ENCODE measurements at regions not wholly inside any gene's neighbourhood (a gene's known extent, or its start where the extent isn't known, plus 50 kb on each side); places are given as distances from the start of the nearest gene placed in this dataset.

- Histone ChIP-seq H3K4ac (ENCODE audit: low read depth, low read length) (no peak overlapping the region), H3K56ac (ENCODE audit: insufficient read length, low read depth, low read length) (no peak overlapping the region), H4K8ac (replicated peaks; ENCODE audit: insufficient read length, low read depth, low read length) (no peak overlapping the region), H3K18ac (ENCODE audit: insufficient read length, low read depth, low read length) (no peak overlapping the region), H2BK20ac (ENCODE audit: low read depth, low read length, poor library complexity, severe bottlenecking) (no peak overlapping the region), H2BK15ac (ENCODE audit: low read depth, low read length) (no peak overlapping the region), H2BK120ac (ENCODE audit: low read depth, low read length, poor library complexity, severe bottlenecking) (no peak overlapping the region), H3K9me3 (ENCODE audit: control insufficient read depth, low read depth, low read length) (no peaks in the 10 kb centered on the region), H3K79me1 (ENCODE audit: insufficient read depth, low read depth, low read length, poor library complexity, severe bottlenecking) (no peaks in the 10 kb centered on the region), H2AK5ac (ENCODE audit: insufficient read length, low read length) (no peak overlapping the region), H2BK12ac (ENCODE audit: insufficient read length, low read depth, low read length) (no peak overlapping the region), H3K23ac (ENCODE audit: insufficient read length, low read depth, low read length) (no peak overlapping the region), H3K4me2 (ENCODE audit: insufficient read depth, insufficient read length, low read length) (no peak overlapping the region), H3T11ph (ENCODE audit: low read length) (no peak overlapping the region), H2AFZ (ENCODE audit: low read length) (no peak overlapping the region), H3K27ac (ENCODE audit: insufficient read length, low read depth, low read length) (no peak overlapping the region), H3K9ac (ENCODE audit: extremely low read depth, insufficient read length, low read length) (no peak overlapping the region), H4K20me1 (ENCODE audit: control insufficient read depth, insufficient read depth, insufficient read length) (no peaks in the 10 kb centered on the region), H3K14ac (ENCODE audit: insufficient read depth, low read length) (no peak overlapping the region), H3K27me3 (ENCODE audit: insufficient read depth, low read length) (no peaks in the 10 kb centered on the region), H2BK5ac (ENCODE audit: insufficient read length, low read length) (no peak overlapping the region), H3K23me2 (ENCODE audit: insufficient read length, low read depth, low read length, poor library complexity, severe bottlenecking) (no peaks in the 10 kb centered on the region), H3K4me1 (ENCODE audit: insufficient read depth, low read length) (no peaks in the 10 kb centered on the region), H4K91ac (ENCODE audit: insufficient read length, low read depth, low read length) (no peak overlapping the region), H4K5ac (ENCODE audit: insufficient read length, low read depth, low read length) (no peak overlapping the region), H3K79me2 (ENCODE audit: insufficient read depth, low read length) (no peaks in the 10 kb centered on the region)
- no peaks in the 10 kb centered on the region; the same call in none of the 2 replicates for H3K27me3 Mint-ChIP-seq (ENCODE audit: low read depth)
- no CpG with 5 or more reads among the region's 4 CpGs for WGBS (ENCODE audit: extremely low coverage, insufficient read length, low lambda C conversion rate)
- H3K36me3 Mint-ChIP-seq (ENCODE audit: insufficient read depth in 1 of 3, low read depth in 3 of 3), result no peaks in the 10 kb centered on the region
- peaks cover 12 to 13% of the 10 kb centered on the region in 2 experiments for H3K4me1 Mint-ChIP-seq
- H3K27ac Mint-ChIP-seq, result no peak overlapping the region; a peak in 1 of 7 replicates
- H3K9me3 Mint-ChIP-seq, result no peaks in the 10 kb centered on the region
- no peak for DNase-seq
- H3K4me3 Mint-ChIP-seq, result no peak overlapping the region
- TF ChIP-seq, protein P1, sequence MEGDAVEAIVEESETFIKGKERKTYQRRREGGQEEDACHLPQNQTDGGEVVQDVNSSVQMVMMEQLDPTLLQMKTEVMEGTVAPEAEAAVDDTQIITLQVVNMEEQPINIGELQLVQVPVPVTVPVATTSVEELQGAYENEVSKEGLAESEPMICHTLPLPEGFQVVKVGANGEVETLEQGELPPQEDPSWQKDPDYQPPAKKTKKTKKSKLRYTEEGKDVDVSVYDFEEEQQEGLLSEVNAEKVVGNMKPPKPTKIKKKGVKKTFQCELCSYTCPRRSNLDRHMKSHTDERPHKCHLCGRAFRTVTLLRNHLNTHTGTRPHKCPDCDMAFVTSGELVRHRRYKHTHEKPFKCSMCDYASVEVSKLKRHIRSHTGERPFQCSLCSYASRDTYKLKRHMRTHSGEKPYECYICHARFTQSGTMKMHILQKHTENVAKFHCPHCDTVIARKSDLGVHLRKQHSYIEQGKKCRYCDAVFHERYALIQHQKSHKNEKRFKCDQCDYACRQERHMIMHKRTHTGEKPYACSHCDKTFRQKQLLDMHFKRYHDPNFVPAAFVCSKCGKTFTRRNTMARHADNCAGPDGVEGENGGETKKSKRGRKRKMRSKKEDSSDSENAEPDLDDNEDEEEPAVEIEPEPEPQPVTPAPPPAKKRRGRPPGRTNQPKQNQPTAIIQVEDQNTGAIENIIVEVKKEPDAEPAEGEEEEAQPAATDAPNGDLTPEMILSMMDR (conservative IDR thresholded peaks at IDR 0.05), result no peak
Observed at GRCh38 chr13:28566891-28567290, 72.0 kb upstream of the FLT1 start.

All from H9 (cell line).